ENCODE measurements at regions not wholly inside any gene's neighbourhood (a gene's known extent, or its start where the extent isn't known, plus 50 kb on each side); places are given as distances from the start of the nearest gene placed in this dataset.
"Not testable (repeated sequence)": the region's sequence is repeated elsewhere in the genome, so short reads cannot be mapped to it uniquely, and the experiment has no call there.

DNA sequence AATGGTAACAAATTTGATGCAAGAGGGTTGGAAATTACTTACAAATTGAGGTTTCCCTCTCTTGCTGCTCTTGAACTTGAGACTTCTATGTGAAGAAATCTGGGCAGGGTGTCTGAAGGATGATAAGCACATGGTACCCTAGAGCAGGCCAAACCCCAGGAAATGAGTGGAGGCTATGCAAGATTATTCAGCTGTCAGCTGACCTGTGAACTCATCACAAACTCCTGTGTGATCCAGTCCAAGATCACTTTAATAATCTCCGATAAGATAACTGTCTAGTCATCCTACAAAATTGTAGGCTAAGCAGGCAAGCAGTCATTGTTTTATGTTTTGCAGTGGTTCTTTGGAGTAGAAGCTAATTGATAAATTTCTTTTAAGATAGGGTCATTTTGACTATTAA is 213.1 kb downstream of the BTBD3 start:
- WGBS, 2 donors = 91 to 97% methylated on average over 1 of the region's 1 CpG
- intact Hi-C loops (cut with DNase I) = no loop called here
- Histone ChIP-seq H3K4me1 (no peaks in the 10 kb centered on the region), H3K4me3 (no peak overlapping the region), H3K27ac (no peak overlapping the region), H3K27me3 (no peaks in the 10 kb centered on the region), H3K36me3 (no peaks in the 10 kb centered on the region), H3K9me3 (peaks cover 0 to 7% (median 0%) of the 10 kb centered on the region in 11 donors)
- DNase-seq = no peak
- TF ChIP-seq, protein P1, sequence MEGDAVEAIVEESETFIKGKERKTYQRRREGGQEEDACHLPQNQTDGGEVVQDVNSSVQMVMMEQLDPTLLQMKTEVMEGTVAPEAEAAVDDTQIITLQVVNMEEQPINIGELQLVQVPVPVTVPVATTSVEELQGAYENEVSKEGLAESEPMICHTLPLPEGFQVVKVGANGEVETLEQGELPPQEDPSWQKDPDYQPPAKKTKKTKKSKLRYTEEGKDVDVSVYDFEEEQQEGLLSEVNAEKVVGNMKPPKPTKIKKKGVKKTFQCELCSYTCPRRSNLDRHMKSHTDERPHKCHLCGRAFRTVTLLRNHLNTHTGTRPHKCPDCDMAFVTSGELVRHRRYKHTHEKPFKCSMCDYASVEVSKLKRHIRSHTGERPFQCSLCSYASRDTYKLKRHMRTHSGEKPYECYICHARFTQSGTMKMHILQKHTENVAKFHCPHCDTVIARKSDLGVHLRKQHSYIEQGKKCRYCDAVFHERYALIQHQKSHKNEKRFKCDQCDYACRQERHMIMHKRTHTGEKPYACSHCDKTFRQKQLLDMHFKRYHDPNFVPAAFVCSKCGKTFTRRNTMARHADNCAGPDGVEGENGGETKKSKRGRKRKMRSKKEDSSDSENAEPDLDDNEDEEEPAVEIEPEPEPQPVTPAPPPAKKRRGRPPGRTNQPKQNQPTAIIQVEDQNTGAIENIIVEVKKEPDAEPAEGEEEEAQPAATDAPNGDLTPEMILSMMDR (IDR thresholded peaks at IDR 0.05) = no peak
- no peak for ATAC-seq

- 76 to 81% methylated on average over 2 of the region's 2 CpGs for WGBS, 2 donors
- H3K4me3 ChIP-seq = no peak overlapping the region
- no peaks in the 10 kb centered on the region for H3K27me3 ChIP-seq
- DNase-seq (no peak), ATAC-seq (no peak)
- H3K9me3 ChIP-seq = peaks cover 0 to 27% (median 9%) of the 10 kb centered on the region in 11 donors
- no peaks in the 10 kb centered on the region for H3K4me1 ChIP-seq
- H3K27ac ChIP-seq = no peak overlapping the region
- H3K36me3 ChIP-seq = no peaks in the 10 kb centered on the region
- TF ChIP-seq, protein P1 (IDR thresholded peaks at IDR 0.05) = no peak
- intact Hi-C loops (cut with DNase I) = no loop called here
Measured at GRCh38 chr20:12133553-12133952, 215.9 kb downstream of the BTBD3 start.

GRCh38 chr20:12145951-12146350 is 228.3 kb downstream of the BTBD3 start:
- H3K4me1 ChIP-seq; DNase-seq; ATAC-seq; intact Hi-C loops (cut with DNase I); H3K27ac ChIP-seq; H3K27me3 ChIP-seq; H3K36me3 ChIP-seq; H3K4me3 ChIP-seq: not testable (repeated sequence)
- H3K9me3 ChIP-seq = peaks cover 0 to 24% (median 0%) of the 10 kb centered on the region in 11 donors
- 94 to 100% methylated on average over 1 of the region's 1 CpG for WGBS, 2 donors

GRCh38 chr20:12152996-12153395 is 235.3 kb downstream of the BTBD3 start:
- ATAC-seq (no peak), DNase-seq (no peak)
- Histone ChIP-seq H3K4me3 (no peak overlapping the region), H3K36me3 (no peaks in the 10 kb centered on the region), H3K27me3 (no peaks in the 10 kb centered on the region), H3K27ac (no peak overlapping the region), H3K4me1 (no peaks in the 10 kb centered on the region), H3K9me3 (peaks cover 0 to under 1% (median 0%) of the 10 kb centered on the region in 11 donors)
- TF ChIP-seq, protein P1 (IDR thresholded peaks at IDR 0.05) = no peak
- intact Hi-C loops (cut with DNase I) = no loop called here
- WGBS, 2 donors = 94% methylated on average over 1 of the region's 1 CpG

DNA sequence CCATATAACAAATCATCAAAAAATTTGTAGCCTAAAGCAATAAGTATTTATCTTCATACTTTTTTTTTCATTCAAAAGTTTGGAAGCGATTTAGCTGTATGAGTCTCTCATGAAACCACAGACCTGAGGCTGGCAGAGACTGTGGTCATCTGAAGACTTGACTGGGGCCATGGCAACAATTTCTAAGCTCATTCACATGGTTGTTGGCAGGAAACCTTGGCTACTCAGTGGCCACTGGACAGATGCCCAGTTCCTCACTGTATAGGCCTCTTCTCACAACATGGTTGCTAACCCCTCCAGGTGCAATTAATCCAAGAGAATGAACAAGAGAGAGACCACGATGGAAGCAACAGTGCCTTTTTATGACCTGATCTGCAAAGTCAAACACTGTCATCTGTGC is 235.9 kb downstream of the BTBD3 start:
- TF ChIP-seq, protein P1 (IDR thresholded peaks at IDR 0.05) = no peak
- Histone ChIP-seq H3K9me3 (no peaks in the 10 kb centered on the region), H3K36me3 (no peaks in the 10 kb centered on the region), H3K4me3 (no peak overlapping the region), H3K27ac (no peak overlapping the region), H3K4me1 (no peaks in the 10 kb centered on the region), H3K27me3 (no peaks in the 10 kb centered on the region)
- DNase-seq = no peak
- intact Hi-C loops (cut with DNase I) = no loop called here
- 85 to 88% methylated on average over 2 of the region's 2 CpGs for WGBS, 2 donors
- ATAC-seq = no peak

Data from heart right ventricle (tissue), 16 donors.